Peyer's patch (tissue), 4 donors: ENCODE measurements at regions not wholly inside any gene's neighbourhood (a gene's known extent, or its start where the extent isn't known, plus 50 kb on each side); places are given as distances from the start of the nearest gene placed in this dataset.

Source experiments
- DNase-seq, 3 donors: peaks; one replicate each; pipeline ENCODE4 v3.0.0-alpha.2; 2017 to 2019
- H3K27ac ChIP-seq, 4 donors: fragments of 200-600 bp; sonication (generic); one replicate each; pipeline ENCODE4 v1.5.1; 2016 to 2019
- H3K27me3 ChIP-seq, 2 donors: fragments of 200-600 bp; sonication (generic); one replicate each; pipeline ENCODE4 v1.5.1; 2019
- H3K36me3 ChIP-seq, 3 donors: fragments of 200-600 bp; sonication (generic); one replicate each; pipeline ENCODE4 v1.5.1; 2016 to 2019
- H3K4me1 ChIP-seq, 4 donors: fragments of 200-600 bp; sonication (generic); one replicate each; pipeline ENCODE4 v1.5.1; 2016 to 2019
- H3K4me3 ChIP-seq, 4 donors: fragments of 200-600 bp; sonication (generic); 1 replicate in 3 of 4; 2 replicates in 1 of 4; pipeline ENCODE4 v1.5.1; 2016 to 2019; ENCODE audit warnings: mild to moderate bottlenecking in 1 of 4
- H3K9me3 ChIP-seq, 4 donors: fragments of 200-600 bp; sonication (generic); one replicate each; pipeline ENCODE4 v1.5.1; 2016 to 2019; ENCODE audit warnings: mild to moderate bottlenecking in 1 of 4
- CTCF ChIP-seq, 6 experiments: fragments of 450-650 bp in 4 of 6; fragments of 200-600 bp in 2 of 6; sonication (generic) in 1 of 6; IDR thresholded peaks; one replicate each; pipeline ENCODE4 v1.5.1; 2017 to 2019; ENCODE audit warnings: antibody characterized with exemption in 6 of 6, mild to moderate bottlenecking in 3 of 6, moderate library complexity in 1 of 6
- POLR2A ChIP-seq, 2 donors: fragments of 450-650 bp; IDR thresholded peaks; one replicate each; pipeline ENCODE4 v1.5.1; 2017; ENCODE audit warnings: antibody characterized with exemption in 2 of 2, mild to moderate bottlenecking in 2 of 2, moderate library complexity in 2 of 2

- H3K27ac ChIP-seq, result no peak overlapping the region
- no peaks in the 10 kb centered on the region for H3K27me3 ChIP-seq
- DNase-seq, result no peak
- no peaks in the 10 kb centered on the region for H3K36me3 ChIP-seq
- no peak overlapping the region for H3K4me3 ChIP-seq
- no peaks in the 10 kb centered on the region for H3K4me1 ChIP-seq
- TF ChIP-seq CTCF (IDR thresholded peaks at IDR 0.05) (no peak), POLR2A (IDR thresholded peaks at IDR 0.05) (no peak)
- H3K9me3 ChIP-seq, result no peaks in the 10 kb centered on the region
These were observed 426.4 kb downstream of the PDGFC start for GRCh38 chr4:156545003-156545785.

- no peaks in the 10 kb centered on the region for H3K4me1 ChIP-seq
- DNase-seq, result no peak
- TF ChIP-seq CTCF (IDR thresholded peaks at IDR 0.05) (no peak), POLR2A (IDR thresholded peaks at IDR 0.05) (no peak)
- no peaks in the 10 kb centered on the region for H3K9me3 ChIP-seq
- H3K4me3 ChIP-seq, result no peak overlapping the region
- no peaks in the 10 kb centered on the region for H3K27me3 ChIP-seq
- no peaks in the 10 kb centered on the region for H3K36me3 ChIP-seq
- H3K27ac ChIP-seq, result no peak overlapping the region
These were observed 432.2 kb downstream of the PDGFC start for GRCh38 chr4:156539376-156539775.

DNA sequence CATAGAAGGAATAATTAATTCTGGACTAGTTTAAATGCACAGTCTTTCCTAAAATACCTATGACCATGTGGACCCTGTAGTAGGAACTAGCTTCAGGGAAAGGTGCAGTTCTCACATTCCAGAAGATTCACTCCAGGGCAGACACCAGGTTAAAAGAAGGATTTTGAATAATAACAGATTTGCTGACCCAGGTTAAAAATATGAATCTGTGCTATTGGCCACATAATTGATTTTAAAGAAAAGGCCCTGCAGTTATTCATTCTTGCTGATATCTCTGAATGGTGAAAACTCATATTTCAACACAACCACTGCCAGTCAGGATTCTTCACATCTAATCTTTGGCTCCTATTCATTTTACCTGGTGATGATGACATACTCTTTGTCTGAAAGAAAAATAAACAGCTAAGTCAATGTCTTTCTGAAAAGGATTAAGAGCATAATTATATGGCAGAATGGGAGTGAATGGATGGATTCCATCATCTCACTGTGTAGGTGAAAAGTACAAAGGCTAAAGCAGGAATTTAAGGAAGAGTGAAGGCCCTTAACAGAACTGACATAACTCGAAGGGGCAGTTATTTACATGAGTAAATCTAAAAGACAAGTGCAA is 432.8 kb downstream of the PDGFC start:
- H3K9me3 ChIP-seq, result no peaks in the 10 kb centered on the region
- no peaks in the 10 kb centered on the region for H3K27me3 ChIP-seq
- no peak for DNase-seq
- H3K36me3 ChIP-seq, result no peaks in the 10 kb centered on the region
- no peak overlapping the region for H3K4me3 ChIP-seq
- no peaks in the 10 kb centered on the region for H3K4me1 ChIP-seq
- no peak overlapping the region for H3K27ac ChIP-seq
- no peak for TF ChIP-seq POLR2A (IDR thresholded peaks at IDR 0.05)
- TF ChIP-seq CTCF (IDR thresholded peaks at IDR 0.05), result no peak

GRCh38 chr4:156538210-156538609 is 433.4 kb downstream of the PDGFC start:
- no peak overlapping the region for H3K27ac ChIP-seq
- H3K36me3 ChIP-seq, result no peaks in the 10 kb centered on the region
- no peaks in the 10 kb centered on the region for H3K27me3 ChIP-seq
- no peaks in the 10 kb centered on the region for H3K4me1 ChIP-seq
- no peak for DNase-seq
- no peaks in the 10 kb centered on the region for H3K9me3 ChIP-seq
- TF ChIP-seq CTCF (IDR thresholded peaks at IDR 0.05) (no peak), POLR2A (IDR thresholded peaks at IDR 0.05) (no peak)
- no peak overlapping the region for H3K4me3 ChIP-seq

DNA sequence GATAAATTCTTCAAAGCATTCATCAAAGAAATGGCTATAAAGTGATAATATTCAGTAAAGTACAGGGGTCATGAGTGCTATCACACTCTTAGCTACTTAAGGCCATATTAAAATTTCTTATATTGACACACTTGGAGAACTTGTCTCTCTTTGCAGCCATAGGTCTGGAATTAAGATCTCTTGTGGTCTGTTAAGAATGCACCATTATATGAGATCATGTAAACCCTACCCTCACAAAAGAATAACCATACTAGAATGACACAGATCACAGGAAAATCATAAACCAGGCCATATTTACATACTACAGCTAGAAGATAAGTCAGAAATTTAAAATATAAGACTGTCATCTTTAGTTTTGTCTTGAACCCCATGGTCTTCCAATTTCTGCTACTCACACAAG is 434.3 kb downstream of the PDGFC start:
- H3K9me3 ChIP-seq, result no peaks in the 10 kb centered on the region
- H3K27me3 ChIP-seq, result no peaks in the 10 kb centered on the region
- H3K36me3 ChIP-seq, result no peaks in the 10 kb centered on the region
- DNase-seq, result no peak
- no peak overlapping the region for H3K4me3 ChIP-seq
- H3K27ac ChIP-seq, result no peak overlapping the region
- no peaks in the 10 kb centered on the region for H3K4me1 ChIP-seq
- no peak for TF ChIP-seq CTCF (IDR thresholded peaks at IDR 0.05)
- TF ChIP-seq POLR2A (IDR thresholded peaks at IDR 0.05), result no peak
